ENCODE measurements at regions not wholly inside any gene's neighbourhood (a gene's known extent, or its start where the extent isn't known, plus 50 kb on each side); places are given as distances from the start of the nearest gene placed in this dataset.

DNA sequence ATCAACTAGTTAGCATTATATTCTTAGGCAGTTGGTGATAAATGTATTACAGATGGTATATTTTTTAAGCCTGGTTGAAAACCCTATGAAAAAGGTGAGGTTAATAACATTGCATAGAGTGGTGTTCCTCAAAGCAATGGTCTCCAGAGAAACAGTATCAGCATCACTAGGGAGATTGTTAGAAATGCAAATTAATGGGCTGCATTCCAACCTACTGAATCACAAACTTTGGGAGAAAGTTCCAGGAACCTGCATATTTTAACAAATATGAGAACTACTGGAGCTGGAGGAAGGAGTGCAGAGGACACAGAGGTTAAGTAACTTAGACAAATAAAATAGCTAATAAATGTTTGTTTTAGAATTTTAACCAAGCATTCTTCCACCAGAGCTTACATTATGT, 166.9 kb upstream of the PCDH10 start:
- no peaks in the 10 kb centered on the region for H3K4me1 ChIP-seq (ENCODE audit: control insufficient read depth, insufficient read depth, low read length)
- H3K9me3 ChIP-seq (ENCODE audit: control insufficient read depth in 2 of 2, low read length in 2 of 2) = no peaks in the 10 kb centered on the region
- H3K36me3 ChIP-seq (ENCODE audit: control insufficient read depth in 2 of 2, insufficient read depth in 2 of 2, low read length in 2 of 2) = no peaks in the 10 kb centered on the region
- no peak overlapping the region for H3K27ac ChIP-seq (ENCODE audit: low read length)
- no peaks in the 10 kb centered on the region for H3K27me3 ChIP-seq (ENCODE audit: control insufficient read depth in 1 of 2, insufficient read depth in 2 of 2, low read length in 2 of 2)
- H3K4me3 ChIP-seq (ENCODE audit: low read length in 2 of 2) = no peak overlapping the region
- H3K9ac ChIP-seq (ENCODE audit: low read length in 2 of 2) = no peak overlapping the region

GRCh38 chr4:132991111-132991510, 158.0 kb upstream of the PCDH10 start:
- Histone ChIP-seq H3K4me1 (ENCODE audit: control insufficient read depth, insufficient read depth, low read length) (no peaks in the 10 kb centered on the region), H3K27me3 (ENCODE audit: control insufficient read depth in 1 of 2, insufficient read depth in 2 of 2, low read length in 2 of 2) (no peaks in the 10 kb centered on the region), H3K9me3 (ENCODE audit: control insufficient read depth in 2 of 2, low read length in 2 of 2) (no peaks in the 10 kb centered on the region), H3K9ac (ENCODE audit: low read length in 2 of 2) (no peak overlapping the region), H3K27ac (ENCODE audit: low read length) (no peak overlapping the region), H3K36me3 (ENCODE audit: control insufficient read depth in 2 of 2, insufficient read depth in 2 of 2, low read length in 2 of 2) (no peaks in the 10 kb centered on the region), H3K4me3 (ENCODE audit: low read length in 2 of 2) (no peak overlapping the region)

GRCh38 chr4:132992686-132993085, 156.4 kb upstream of the PCDH10 start:
- Histone ChIP-seq H3K27me3 (ENCODE audit: control insufficient read depth in 1 of 2, insufficient read depth in 2 of 2, low read length in 2 of 2) (no peaks in the 10 kb centered on the region), H3K9ac (ENCODE audit: low read length in 2 of 2) (no peak overlapping the region), H3K36me3 (ENCODE audit: control insufficient read depth in 2 of 2, insufficient read depth in 2 of 2, low read length in 2 of 2) (no peaks in the 10 kb centered on the region), H3K4me1 (ENCODE audit: control insufficient read depth, insufficient read depth, low read length) (no peaks in the 10 kb centered on the region), H3K4me3 (ENCODE audit: low read length in 2 of 2) (no peak overlapping the region), H3K27ac (ENCODE audit: low read length) (no peak overlapping the region), H3K9me3 (ENCODE audit: control insufficient read depth in 2 of 2, low read length in 2 of 2) (no peaks in the 10 kb centered on the region)

- Histone ChIP-seq H3K27me3 (ENCODE audit: control insufficient read depth in 1 of 2, insufficient read depth in 2 of 2, low read length in 2 of 2) (no peaks in the 10 kb centered on the region), H3K4me3 (ENCODE audit: low read length in 2 of 2) (no peak overlapping the region), H3K9me3 (ENCODE audit: control insufficient read depth in 2 of 2, low read length in 2 of 2) (no peaks in the 10 kb centered on the region), H3K4me1 (ENCODE audit: control insufficient read depth, insufficient read depth, low read length) (no peaks in the 10 kb centered on the region), H3K27ac (ENCODE audit: low read length) (no peak overlapping the region), H3K9ac (ENCODE audit: low read length in 2 of 2) (no peak overlapping the region), H3K36me3 (ENCODE audit: control insufficient read depth in 2 of 2, insufficient read depth in 2 of 2, low read length in 2 of 2) (no peaks in the 10 kb centered on the region)
Observed at GRCh38 chr4:132998585-132999230, 150.4 kb upstream of the PCDH10 start.

GRCh38 chr4:133000012-133000411, 149.1 kb upstream of the PCDH10 start:
- H3K4me3 ChIP-seq (ENCODE audit: low read length in 2 of 2) = no peak overlapping the region
- no peaks in the 10 kb centered on the region for H3K36me3 ChIP-seq (ENCODE audit: control insufficient read depth in 2 of 2, insufficient read depth in 2 of 2, low read length in 2 of 2)
- no peak overlapping the region for H3K9ac ChIP-seq (ENCODE audit: low read length in 2 of 2)
- no peaks in the 10 kb centered on the region for H3K9me3 ChIP-seq (ENCODE audit: control insufficient read depth in 2 of 2, low read length in 2 of 2)
- no peaks in the 10 kb centered on the region for H3K27me3 ChIP-seq (ENCODE audit: control insufficient read depth in 1 of 2, insufficient read depth in 2 of 2, low read length in 2 of 2)
- no peak overlapping the region for H3K27ac ChIP-seq (ENCODE audit: low read length)
- H3K4me1 ChIP-seq (ENCODE audit: control insufficient read depth, insufficient read depth, low read length) = no peaks in the 10 kb centered on the region

- Histone ChIP-seq H3K27ac (ENCODE audit: low read length) (no peak overlapping the region), H3K9ac (ENCODE audit: low read length in 2 of 2) (no peak overlapping the region), H3K4me1 (ENCODE audit: control insufficient read depth, insufficient read depth, low read length) (no peaks in the 10 kb centered on the region)
Observed at GRCh38 chr4:133003169-133003568, 145.9 kb upstream of the PCDH10 start.

GRCh38 chr4:133014473-133015135, 134.5 kb upstream of the PCDH10 start:
- no peak overlapping the region for H3K9ac ChIP-seq (ENCODE audit: low read length in 2 of 2)
- no peaks in the 10 kb centered on the region for H3K4me1 ChIP-seq (ENCODE audit: control insufficient read depth, insufficient read depth, low read length)
- H3K27ac ChIP-seq (ENCODE audit: low read length) = no peak overlapping the region
- no peak overlapping the region for H3K4me3 ChIP-seq (ENCODE audit: low read length in 2 of 2)
- no peaks in the 10 kb centered on the region for H3K27me3 ChIP-seq (ENCODE audit: control insufficient read depth in 1 of 2, insufficient read depth in 2 of 2, low read length in 2 of 2)
- H3K36me3 ChIP-seq (ENCODE audit: control insufficient read depth in 2 of 2, insufficient read depth in 2 of 2, low read length in 2 of 2) = no peaks in the 10 kb centered on the region
- H3K9me3 ChIP-seq (ENCODE audit: control insufficient read depth in 2 of 2, low read length in 2 of 2) = no peaks in the 10 kb centered on the region

More at GRCh38 chr4:133003169-133003568, 145.9 kb upstream of the PCDH10 start:
- Histone ChIP-seq H3K27me3 (ENCODE audit: control insufficient read depth in 1 of 2, insufficient read depth in 2 of 2, low read length in 2 of 2) (no peaks in the 10 kb centered on the region), H3K9me3 (ENCODE audit: control insufficient read depth in 2 of 2, low read length in 2 of 2) (no peaks in the 10 kb centered on the region), H3K36me3 (ENCODE audit: control insufficient read depth in 2 of 2, insufficient read depth in 2 of 2, low read length in 2 of 2) (no peaks in the 10 kb centered on the region), H3K4me3 (ENCODE audit: low read length in 2 of 2) (no peak overlapping the region)

DNA sequence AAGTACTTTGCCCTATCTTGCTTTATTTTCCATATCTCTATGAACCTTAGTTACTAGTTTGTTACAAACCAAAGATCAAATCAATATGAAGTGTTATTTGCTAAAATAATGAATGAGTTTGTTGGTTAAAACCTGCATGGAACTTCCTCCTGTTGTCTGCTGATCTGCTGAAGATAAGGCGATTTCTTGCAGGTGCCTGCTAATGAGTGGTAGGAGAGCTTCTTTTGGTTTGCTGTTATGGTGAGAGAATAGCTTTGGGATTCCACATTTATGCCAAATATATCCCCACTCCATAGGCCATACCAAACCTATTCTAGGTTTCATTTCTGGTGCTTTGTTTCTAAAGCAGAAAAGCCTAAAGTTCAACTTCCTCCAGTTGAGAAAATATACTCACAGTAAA, 103.8 kb upstream of the PCDH10 start:
- Histone ChIP-seq H3K36me3 (ENCODE audit: control insufficient read depth in 2 of 2, insufficient read depth in 2 of 2, low read length in 2 of 2) (no peaks in the 10 kb centered on the region), H3K9me3 (ENCODE audit: control insufficient read depth in 2 of 2, low read length in 2 of 2) (no peaks in the 10 kb centered on the region), H3K27ac (ENCODE audit: low read length) (no peak overlapping the region), H3K27me3 (ENCODE audit: control insufficient read depth in 1 of 2, insufficient read depth in 2 of 2, low read length in 2 of 2) (no peaks in the 10 kb centered on the region), H3K4me1 (ENCODE audit: control insufficient read depth, insufficient read depth, low read length) (no peaks in the 10 kb centered on the region), H3K9ac (ENCODE audit: low read length in 2 of 2) (no peak overlapping the region), H3K4me3 (ENCODE audit: low read length in 2 of 2) (no peak overlapping the region)

GRCh38 chr4:133046156-133046555, 102.9 kb upstream of the PCDH10 start:
- H3K36me3 ChIP-seq (ENCODE audit: control insufficient read depth in 2 of 2, insufficient read depth in 2 of 2, low read length in 2 of 2) = no peaks in the 10 kb centered on the region
- H3K27ac ChIP-seq (ENCODE audit: low read length) = no peak overlapping the region
- H3K4me3 ChIP-seq (ENCODE audit: low read length in 2 of 2) = no peak overlapping the region
- H3K9ac ChIP-seq (ENCODE audit: low read length in 2 of 2) = no peak overlapping the region
- no peaks in the 10 kb centered on the region for H3K4me1 ChIP-seq (ENCODE audit: control insufficient read depth, insufficient read depth, low read length)
- no peaks in the 10 kb centered on the region for H3K27me3 ChIP-seq (ENCODE audit: control insufficient read depth in 1 of 2, insufficient read depth in 2 of 2, low read length in 2 of 2)
- no peaks in the 10 kb centered on the region for H3K9me3 ChIP-seq (ENCODE audit: control insufficient read depth in 2 of 2, low read length in 2 of 2)

DNA sequence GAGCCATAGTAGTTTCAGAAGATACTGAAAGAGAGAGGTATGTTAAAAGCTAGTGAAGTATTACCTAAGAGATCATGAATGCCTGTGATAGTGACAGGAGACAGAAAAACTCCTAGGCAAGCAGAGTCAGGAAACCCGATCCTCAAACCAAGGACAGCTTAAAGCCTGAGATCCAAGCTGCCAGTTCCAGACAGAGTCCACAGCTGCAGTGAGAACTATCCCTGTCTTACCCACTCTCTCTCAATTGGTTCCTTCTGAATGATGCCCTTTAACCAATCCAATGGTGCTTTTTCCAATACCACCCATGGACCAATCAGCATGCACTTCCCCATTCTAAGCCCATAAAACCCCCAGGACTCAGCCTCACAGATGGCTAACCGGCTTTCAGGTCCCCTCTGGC, 90.4 kb upstream of the PCDH10 start:
- Histone ChIP-seq H3K27ac (ENCODE audit: low read length) (no peak overlapping the region), H3K4me3 (ENCODE audit: low read length in 2 of 2) (no peak overlapping the region), H3K27me3 (ENCODE audit: control insufficient read depth in 1 of 2, insufficient read depth in 2 of 2, low read length in 2 of 2) (no peaks in the 10 kb centered on the region), H3K9me3 (ENCODE audit: control insufficient read depth in 2 of 2, low read length in 2 of 2) (no peaks in the 10 kb centered on the region), H3K4me1 (ENCODE audit: control insufficient read depth, insufficient read depth, low read length) (no peaks in the 10 kb centered on the region), H3K36me3 (ENCODE audit: control insufficient read depth in 2 of 2, insufficient read depth in 2 of 2, low read length in 2 of 2) (no peaks in the 10 kb centered on the region), H3K9ac (ENCODE audit: low read length in 2 of 2) (no peak overlapping the region)

- H3K4me3 ChIP-seq (ENCODE audit: low read length in 2 of 2) = no peak overlapping the region
- no peaks in the 10 kb centered on the region for H3K36me3 ChIP-seq (ENCODE audit: control insufficient read depth in 2 of 2, insufficient read depth in 2 of 2, low read length in 2 of 2)
- no peaks in the 10 kb centered on the region for H3K27me3 ChIP-seq (ENCODE audit: control insufficient read depth in 1 of 2, insufficient read depth in 2 of 2, low read length in 2 of 2)
- no peaks in the 10 kb centered on the region for H3K4me1 ChIP-seq (ENCODE audit: control insufficient read depth, insufficient read depth, low read length)
- H3K9me3 ChIP-seq (ENCODE audit: control insufficient read depth in 2 of 2, low read length in 2 of 2) = no peaks in the 10 kb centered on the region
- no peak overlapping the region for H3K27ac ChIP-seq (ENCODE audit: low read length)
- H3K9ac ChIP-seq (ENCODE audit: low read length in 2 of 2) = no peak overlapping the region
Observed at GRCh38 chr4:133059117-133059516, 90.0 kb upstream of the PCDH10 start.
